ENCODE measurements at regions not wholly inside any gene's neighbourhood (a gene's known extent, or its start where the extent isn't known, plus 50 kb on each side); places are given as distances from the start of the nearest gene placed in this dataset.

GRCh38 chr11:70764356-70764905 lies 366.1 kb downstream of the CTTN start:
- no peak for DNase-seq (ENCODE audit: low read depth)

DNA sequence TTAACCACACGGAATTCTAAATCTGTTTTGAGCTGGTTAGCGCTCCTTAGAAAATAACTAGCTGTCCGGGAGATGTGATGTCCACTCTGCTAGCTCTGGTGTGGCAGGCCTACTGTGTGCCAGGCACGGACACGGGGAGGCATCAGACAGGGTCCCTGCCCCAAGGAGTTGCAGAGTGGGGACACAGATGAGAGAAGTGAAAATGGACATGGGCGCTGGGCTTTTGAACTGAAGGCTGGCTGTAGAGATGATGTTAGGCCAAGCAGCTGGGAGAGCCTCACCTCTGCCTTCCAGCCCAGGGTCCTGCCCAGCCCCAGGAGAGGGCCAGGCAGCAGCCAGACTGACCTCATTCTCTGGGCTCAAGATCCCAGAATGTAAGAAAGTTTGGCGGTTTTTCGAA lies 368.6 kb downstream of the CTTN start:
- DNase-seq (ENCODE audit: low read depth) = no peak

- DNase-seq (ENCODE audit: low read depth) = no peak
Observed at GRCh38 chr11:70768346-70769095, 370.2 kb downstream of the CTTN start.

DNA sequence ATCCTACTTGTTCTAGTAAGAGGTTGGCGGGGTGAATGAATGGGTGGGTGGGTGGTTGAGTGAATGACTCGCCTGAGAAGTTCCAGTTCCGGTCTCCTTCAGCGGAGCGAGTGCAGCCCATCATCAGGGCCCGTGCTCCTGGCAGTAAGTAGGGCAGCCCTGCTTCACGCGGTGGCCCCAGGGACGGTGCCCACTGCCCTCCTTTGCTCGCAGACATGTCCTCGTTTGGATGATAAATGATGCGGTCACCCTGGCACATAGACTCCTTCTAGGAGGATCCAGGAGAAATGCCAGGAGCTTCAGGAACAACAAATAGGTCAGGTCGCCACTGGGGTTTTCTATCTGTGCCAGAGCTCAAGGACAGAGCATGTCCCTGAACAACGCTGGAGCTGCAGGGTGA lies 370.8 kb downstream of the CTTN start:
- no peak for DNase-seq (ENCODE audit: low read depth)

GRCh38 chr11:70769521-70769920 lies 371.2 kb downstream of the CTTN start:
- no peak for DNase-seq (ENCODE audit: low read depth)

DNA sequence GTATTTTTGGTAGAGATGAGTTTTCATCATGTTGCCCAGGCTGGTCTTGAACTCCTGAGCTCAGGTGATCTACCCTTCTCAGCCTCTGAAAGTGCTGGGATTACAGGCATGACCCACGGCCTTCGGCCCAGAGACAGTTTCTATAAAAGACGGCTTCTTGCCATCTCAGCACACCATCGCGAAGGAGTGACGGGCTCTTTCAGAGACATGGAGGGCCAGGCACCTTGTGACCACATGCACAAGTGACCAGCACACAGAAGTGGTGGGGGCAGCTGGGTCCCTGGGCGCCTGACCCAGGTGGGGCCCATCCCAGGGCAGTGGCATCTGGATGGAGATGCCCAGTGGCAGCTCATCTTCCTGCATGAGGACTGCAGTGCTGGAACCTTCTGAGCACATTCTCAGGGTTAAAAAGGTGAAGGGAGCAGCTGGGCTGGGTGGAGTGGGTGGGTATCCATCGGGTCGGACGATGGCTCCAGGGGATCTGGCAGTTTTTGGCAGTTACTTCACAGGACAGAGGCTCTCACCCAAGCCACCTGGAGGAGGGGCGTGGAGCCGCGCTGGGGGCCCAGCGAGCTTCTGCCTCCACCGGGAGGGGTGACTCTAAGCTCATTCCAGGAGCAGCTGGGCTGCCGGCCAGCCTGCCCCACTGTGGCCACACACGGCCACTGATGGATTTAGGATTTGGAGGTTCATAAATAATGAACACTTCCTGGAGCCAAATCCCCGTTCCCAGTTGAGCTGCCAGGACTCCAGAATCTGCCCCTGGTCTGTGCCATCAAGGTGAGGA lies 373.0 kb downstream of the CTTN start:
- DNase-seq (ENCODE audit: low read depth) = no peak

DNA sequence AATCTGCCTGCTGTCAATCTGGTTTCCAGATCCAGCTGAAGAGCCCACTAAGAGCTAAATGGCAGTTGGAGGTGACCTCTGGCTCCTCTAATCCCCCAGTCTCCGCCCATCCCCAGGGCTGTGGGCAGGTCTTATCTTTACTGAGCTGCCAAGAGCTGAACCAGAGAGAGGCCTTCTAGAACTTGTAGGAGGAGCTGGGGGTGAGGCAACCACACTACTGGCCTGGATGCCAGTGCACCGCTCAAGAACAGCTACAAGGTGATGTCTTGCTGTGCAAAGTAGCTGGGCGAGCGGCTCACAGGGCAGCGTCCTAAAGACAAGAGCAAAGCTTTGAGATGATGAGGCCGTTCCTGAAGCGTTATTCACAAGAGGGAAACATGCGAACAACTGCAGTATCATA lies 374.6 kb downstream of the CTTN start:
- DNase-seq (ENCODE audit: low read depth) = no peak

GRCh38 chr11:70775386-70776075 lies 377.2 kb downstream of the CTTN start:
- DNase-seq (ENCODE audit: low read depth) = no peak

DNA sequence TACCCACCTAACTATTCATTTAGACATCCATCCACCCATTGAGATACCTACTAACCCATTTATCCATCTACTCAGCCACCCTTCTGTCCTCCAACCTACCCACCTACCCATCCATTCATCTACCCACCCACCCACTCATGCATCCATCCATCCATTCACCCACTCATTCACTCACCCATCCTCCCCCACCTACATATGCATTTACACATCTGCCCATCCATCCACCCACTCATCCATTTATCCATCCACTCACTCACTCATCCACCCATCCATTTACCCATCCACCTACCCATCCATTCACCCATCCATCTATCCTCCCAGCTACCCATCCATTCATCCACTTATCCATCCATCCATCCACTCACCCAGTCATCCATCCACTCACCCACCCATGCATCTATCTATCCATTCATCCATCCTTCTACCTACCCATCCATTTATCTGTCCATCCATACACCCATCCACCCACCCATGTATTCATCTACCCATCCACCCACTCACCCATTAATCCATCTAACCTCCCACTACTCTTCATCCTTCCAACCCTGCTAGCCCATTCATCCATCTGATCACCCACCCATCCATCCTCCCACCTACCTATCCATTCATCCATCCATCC lies 378.7 kb downstream of the CTTN start:
- DNase-seq (ENCODE audit: low read depth) = no peak

DNA sequence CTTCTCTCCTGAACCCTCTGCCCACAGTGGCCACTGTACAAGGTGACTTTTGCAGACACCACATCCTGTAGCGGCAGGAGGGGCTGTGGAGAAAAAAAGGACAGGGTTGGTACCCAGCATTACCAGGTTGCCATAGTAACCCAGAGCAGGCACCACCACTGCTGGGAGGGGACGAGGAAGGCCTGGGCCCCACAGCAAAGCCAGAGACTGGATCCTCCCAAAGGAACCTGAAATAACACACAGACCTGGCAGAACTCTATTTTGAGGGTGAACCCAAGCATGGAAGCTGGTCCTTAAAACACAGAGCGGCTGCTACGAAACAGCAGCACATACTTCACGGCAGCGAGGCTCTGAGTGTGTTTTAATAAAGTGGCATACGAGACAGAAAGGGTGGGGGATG lies 380.6 kb downstream of the CTTN start:
- DNase-seq (ENCODE audit: low read depth) = no peak

DNA sequence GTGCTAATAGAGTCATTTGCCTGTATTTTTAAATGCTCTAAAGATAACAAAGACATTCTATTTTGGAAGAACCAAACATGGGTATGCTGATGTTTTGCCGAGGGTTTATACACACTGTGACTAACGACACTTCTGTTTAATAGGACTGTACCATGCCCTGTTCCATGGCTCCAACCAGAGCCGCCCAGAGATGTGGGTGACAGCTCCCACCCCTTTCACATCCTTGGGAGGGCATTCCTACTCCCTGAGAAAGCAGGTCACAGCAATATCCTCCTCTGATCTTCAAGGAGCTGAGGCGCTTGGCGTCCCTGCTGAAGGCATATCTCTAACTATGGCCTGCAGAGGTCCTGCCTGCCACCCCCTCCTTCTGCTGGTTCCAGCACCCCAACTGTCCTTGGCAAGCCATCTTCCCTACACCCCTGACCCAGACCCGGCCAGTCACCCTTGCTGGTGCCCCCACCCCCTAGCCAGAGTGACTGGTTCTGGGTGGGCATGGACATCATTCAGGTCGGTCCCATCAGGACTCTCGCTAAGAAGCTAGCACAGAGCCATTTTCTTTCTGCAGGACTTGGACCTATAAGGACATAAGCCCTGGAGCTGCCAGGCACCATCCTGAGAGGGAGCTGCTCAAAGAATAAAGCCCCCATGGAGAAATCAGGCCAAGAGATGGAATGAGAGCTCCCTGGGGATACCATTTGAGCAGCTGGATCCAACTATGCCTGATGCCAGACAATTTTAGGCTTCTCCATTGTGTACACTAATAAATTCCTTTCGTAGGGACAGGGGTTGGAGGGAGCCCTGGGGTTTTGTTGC lies 381.3 kb downstream of the CTTN start:
- DNase-seq (ENCODE audit: low read depth) = no peak

DNA sequence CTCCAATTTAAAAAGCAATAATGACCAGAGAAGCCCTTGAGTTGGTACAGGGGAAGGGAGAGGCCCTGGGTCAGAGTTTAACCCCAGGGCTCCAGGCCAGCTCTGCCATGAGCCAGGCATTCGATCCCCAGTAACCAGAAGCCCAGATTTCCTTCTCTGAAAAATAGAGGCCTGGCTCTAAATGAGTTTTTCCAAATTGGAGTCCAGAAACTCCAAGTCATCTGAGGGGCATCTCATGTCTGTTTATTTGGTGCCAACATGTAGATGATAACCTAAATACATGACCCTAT lies 381.9 kb downstream of the CTTN start:
- no peak for DNase-seq (ENCODE audit: low read depth)

- no peak for DNase-seq (ENCODE audit: low read depth)
Observed at GRCh38 chr11:70782401-70782913, 384.1 kb downstream of the CTTN start.

DNA sequence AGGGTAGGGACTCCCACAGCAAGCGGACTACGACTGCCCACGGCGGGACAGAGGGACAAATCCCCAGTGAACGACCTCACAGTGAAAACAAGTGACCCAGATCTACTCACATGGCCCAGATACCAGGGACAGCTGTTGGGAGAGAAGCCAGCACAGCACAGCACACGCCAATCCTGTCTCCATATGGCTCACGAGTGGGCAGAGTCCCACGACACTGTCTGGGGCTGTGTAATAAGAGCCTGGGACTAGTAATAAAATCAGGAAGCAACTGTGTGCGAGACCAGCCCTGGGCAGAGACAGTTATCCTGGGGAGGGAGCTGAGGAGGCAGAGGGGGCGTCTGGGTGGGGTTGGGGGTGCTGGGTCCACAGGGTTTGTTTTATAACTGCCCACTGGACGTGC lies 385.0 kb downstream of the CTTN start:
- DNase-seq (ENCODE audit: low read depth) = no peak

- DNase-seq (ENCODE audit: low read depth) = no peak
Observed at GRCh38 chr11:70783821-70784220, 385.5 kb downstream of the CTTN start.

GRCh38 chr11:70785372-70785771 lies 387.0 kb downstream of the CTTN start:
- DNase-seq (ENCODE audit: low read depth) = no peak

DNA sequence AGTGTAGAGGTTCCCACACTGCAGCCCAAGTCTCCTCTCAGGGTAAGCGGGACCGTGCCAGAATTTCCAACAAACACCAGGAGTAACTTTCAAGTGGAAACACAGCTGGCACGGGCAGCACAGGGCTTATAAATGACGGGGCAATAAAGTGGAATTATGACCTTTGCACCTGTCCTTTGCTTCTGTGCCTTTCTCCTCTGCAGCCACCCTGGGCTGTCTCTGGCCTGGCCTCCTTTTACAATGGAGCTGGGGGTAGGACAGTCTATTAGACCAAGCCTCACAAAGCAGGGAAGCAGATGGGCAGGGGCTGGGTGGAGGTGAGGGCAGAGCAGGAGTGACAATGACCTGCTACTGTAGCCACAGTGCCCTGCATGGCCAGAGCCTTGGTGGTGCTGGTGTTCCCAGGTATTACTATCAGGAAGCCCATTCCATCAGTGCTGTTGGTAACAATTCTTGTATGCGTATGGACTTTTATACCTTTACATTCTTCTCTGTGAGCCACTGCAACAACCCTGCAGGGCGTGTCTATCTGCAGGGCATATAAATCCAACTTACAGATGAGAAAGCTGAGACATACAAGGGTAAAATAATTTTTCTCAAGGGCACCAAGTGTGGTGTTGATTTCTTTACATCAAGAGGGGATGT lies 387.8 kb downstream of the CTTN start:
- DNase-seq (ENCODE audit: low read depth) = no peak

- no peak for DNase-seq (ENCODE audit: low read depth)
Observed at GRCh38 chr11:70788248-70789022, 390.1 kb downstream of the CTTN start.

DNA sequence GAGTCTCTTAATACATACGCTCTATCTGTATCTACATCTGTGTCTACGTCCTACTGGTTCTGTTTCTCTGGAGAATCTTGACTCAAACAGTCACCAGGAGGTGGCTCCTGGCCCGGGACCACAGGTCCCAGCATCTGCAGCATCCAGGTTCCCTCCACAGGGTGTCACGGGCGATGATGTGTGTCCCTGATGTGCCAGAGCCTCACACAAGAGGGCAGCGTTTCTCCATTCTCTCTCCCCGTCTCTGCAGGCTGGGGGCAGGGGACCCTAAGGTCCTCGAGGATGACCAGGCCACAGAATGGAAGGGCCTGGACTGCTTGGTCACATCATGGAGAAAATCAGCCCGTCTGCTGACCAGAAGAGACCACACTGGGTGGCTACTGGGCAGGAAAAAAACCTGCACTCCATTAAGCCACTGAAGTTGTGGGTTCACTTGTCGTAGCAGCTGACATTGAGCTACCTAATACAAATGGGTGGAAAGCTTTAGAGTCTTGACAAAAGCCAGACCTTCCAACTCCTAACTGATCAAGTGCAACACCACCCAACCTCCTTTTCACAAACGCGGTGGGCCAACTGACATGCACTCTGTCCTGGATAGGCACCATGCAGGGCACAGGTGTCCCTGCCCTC lies 392.5 kb downstream of the CTTN start:
- DNase-seq (ENCODE audit: low read depth) = no peak
